Breast epithelium (tissue), 3 donors: ENCODE measurements at regions not wholly inside any gene's neighbourhood (a gene's known extent, or its start where the extent isn't known, plus 50 kb on each side); places are given as distances from the start of the nearest gene placed in this dataset.

Experiments used
- CTCF ChIP-seq, 3 donors: fragments of 450-650 bp; IDR thresholded peaks; one replicate each; pipeline ENCODE4 v1.5.1; 2016 to 2017; ENCODE audit warnings: antibody characterized with exemption in 3 of 3, mild to moderate bottlenecking in 3 of 3, moderate library complexity in 3 of 3
- POLR2A ChIP-seq: fragments of 450-650 bp; IDR thresholded peaks from one replicate; pipeline ENCODE4 v1.6.1; 2016; ENCODE audit warnings: antibody characterized with exemption, mild to moderate bottlenecking, moderate library complexity
- POLR2AphosphoS5 ChIP-seq, 3 donors: sonication (generic); formaldehyde crosslinking; IDR thresholded peaks; one replicate each; pipeline ENCODE4 v1.6.1; 2017; ENCODE audit warnings: antibody characterized with exemption in 3 of 3

GRCh38 chr4:60129740-60130139 lies 1070.4 kb upstream of the ADGRL3 start:
- no peak for TF ChIP-seq CTCF (IDR thresholded peaks at IDR 0.05)
- TF ChIP-seq POLR2A = no peak
- no peak for TF ChIP-seq POLR2AphosphoS5 (IDR thresholded peaks at IDR 0.05)
